Muscle layer of duodenum (tissue), 2 donors: ENCODE measurements at regions not wholly inside any gene's neighbourhood (a gene's known extent, or its start where the extent isn't known, plus 50 kb on each side); places are given as distances from the start of the nearest gene placed in this dataset.

Experiments used
- H3K27ac ChIP-seq: one replicate; pipeline ENCODE4 v1.7.0; 2013; ENCODE audit warnings: mild to moderate bottlenecking, low read length
- H3K27me3 ChIP-seq: one replicate; pipeline ENCODE4 v1.7.0; 2013; ENCODE audit warnings: low read depth, mild to moderate bottlenecking, control low read depth, low read length
- H3K36me3 ChIP-seq, 2 donors: one replicate each; pipeline ENCODE4 v1.7.0; 2013; ENCODE audit warnings: low read length in 2 of 2, control low read depth in 1 of 2, mild to moderate bottlenecking in 1 of 2; ENCODE audit not compliant: insufficient read depth in 2 of 2, control insufficient read depth in 1 of 2
- H3K4me1 ChIP-seq, 2 donors: one replicate each; pipeline ENCODE4 v1.7.0; 2013; ENCODE audit warnings: low read length in 2 of 2, mild to moderate bottlenecking in 2 of 2, control low read depth in 1 of 2, moderate library complexity in 1 of 2; ENCODE audit not compliant: insufficient read depth in 2 of 2, control insufficient read depth in 1 of 2
- H3K4me3 ChIP-seq, 2 donors: one replicate each; pipeline ENCODE4 v1.7.0; 2013; ENCODE audit warnings: low read length in 2 of 2, low read depth in 1 of 2, mild to moderate bottlenecking in 1 of 2
- H3K9me3 ChIP-seq, 2 donors: one replicate each; pipeline ENCODE4 v1.7.0; 2013; ENCODE audit warnings: low read length in 2 of 2, control low read depth in 1 of 2, mild to moderate bottlenecking in 1 of 2; ENCODE audit not compliant: control insufficient read depth in 1 of 2
- donor health status: healthy.

GRCh38 chr2:133936601-133937000, 317.3 kb upstream of the MGAT5 start:
- Histone ChIP-seq H3K4me3 (no peak overlapping the region), H3K27ac (no peak overlapping the region), H3K4me1 (no peaks in the 10 kb centered on the region), H3K36me3 (no peaks in the 10 kb centered on the region), H3K9me3 (peaks cover 0 to 2% of the 10 kb centered on the region in 2 donors), H3K27me3 (no peaks in the 10 kb centered on the region)

DNA sequence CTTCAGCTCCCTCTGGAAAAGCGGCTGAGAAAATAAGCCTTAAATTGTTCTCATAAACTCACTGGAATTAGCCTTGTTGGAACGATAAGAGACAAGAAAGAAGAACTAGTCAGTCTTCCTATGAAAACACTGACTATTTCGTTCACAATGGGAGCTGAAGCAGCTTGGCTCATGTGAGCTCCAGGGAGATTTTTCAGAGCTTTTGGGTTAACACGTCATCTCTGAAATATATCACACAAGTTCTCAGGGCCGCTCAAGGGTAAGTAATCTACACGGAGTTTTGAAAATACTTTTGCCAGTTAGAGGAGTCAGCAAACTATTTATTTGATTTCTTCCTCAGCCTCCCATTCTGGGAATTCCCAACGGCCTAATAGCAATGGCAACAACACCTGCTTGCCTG, 316.2 kb upstream of the MGAT5 start:
- Histone ChIP-seq H3K9me3 (no peaks in the 10 kb centered on the region), H3K27ac (no peak overlapping the region), H3K36me3 (no peaks in the 10 kb centered on the region), H3K27me3 (no peaks in the 10 kb centered on the region), H3K4me1 (no peaks in the 10 kb centered on the region), H3K4me3 (no peak overlapping the region)

- Histone ChIP-seq H3K27ac (no peak overlapping the region), H3K4me3 (no peak overlapping the region), H3K27me3 (no peaks in the 10 kb centered on the region), H3K9me3 (no peaks in the 10 kb centered on the region), H3K4me1 (no peaks in the 10 kb centered on the region), H3K36me3 (no peaks in the 10 kb centered on the region)
Observed at GRCh38 chr2:133940134-133940533, 313.7 kb upstream of the MGAT5 start.

DNA sequence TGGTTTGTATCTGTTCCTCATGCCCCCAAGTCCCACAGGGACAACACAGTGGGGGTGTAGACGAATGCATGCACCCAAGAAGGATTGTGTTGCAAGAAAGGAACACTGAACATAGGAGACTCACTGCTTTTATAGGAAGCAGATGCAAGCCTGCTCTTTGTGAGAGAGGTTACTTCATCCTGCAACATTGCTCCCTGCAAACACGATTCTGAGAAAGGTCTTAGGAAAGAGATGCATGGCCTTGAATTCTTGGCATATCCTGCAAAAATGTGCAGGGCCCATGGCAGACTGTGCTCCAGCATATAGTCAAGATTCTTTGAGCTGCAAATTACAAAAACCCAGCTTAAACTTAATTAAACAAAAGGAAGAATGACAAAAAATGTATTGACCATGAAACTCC, 312.2 kb upstream of the MGAT5 start:
- no peak overlapping the region for H3K27ac ChIP-seq
- H3K9me3 ChIP-seq = no peaks in the 10 kb centered on the region
- no peaks in the 10 kb centered on the region for H3K27me3 ChIP-seq
- H3K36me3 ChIP-seq = no peaks in the 10 kb centered on the region
- no peaks in the 10 kb centered on the region for H3K4me1 ChIP-seq
- H3K4me3 ChIP-seq = no peak overlapping the region

DNA sequence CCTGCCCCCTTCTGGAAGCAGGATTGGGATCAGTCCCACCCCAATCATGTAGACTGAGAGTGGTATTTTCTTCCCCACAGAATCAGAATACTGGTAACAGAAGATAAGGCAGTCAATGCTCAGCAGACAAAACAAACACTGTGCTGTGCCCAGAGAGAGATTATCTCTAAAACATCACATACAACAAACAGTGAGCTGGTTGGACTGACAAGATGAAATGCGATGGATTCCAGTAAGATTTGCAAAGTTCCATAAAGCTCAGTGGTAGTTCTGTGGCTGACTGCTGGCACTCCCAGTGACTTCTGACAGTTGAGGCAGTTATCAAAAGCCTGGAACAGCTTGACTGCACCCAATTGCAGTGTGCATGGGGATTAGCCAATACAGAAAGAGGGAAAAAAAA, 311.5 kb upstream of the MGAT5 start:
- H3K9me3 ChIP-seq = no peaks in the 10 kb centered on the region
- H3K4me3 ChIP-seq = no peak overlapping the region
- no peaks in the 10 kb centered on the region for H3K36me3 ChIP-seq
- H3K27me3 ChIP-seq = no peaks in the 10 kb centered on the region
- H3K27ac ChIP-seq = no peak overlapping the region
- H3K4me1 ChIP-seq = no peaks in the 10 kb centered on the region

DNA sequence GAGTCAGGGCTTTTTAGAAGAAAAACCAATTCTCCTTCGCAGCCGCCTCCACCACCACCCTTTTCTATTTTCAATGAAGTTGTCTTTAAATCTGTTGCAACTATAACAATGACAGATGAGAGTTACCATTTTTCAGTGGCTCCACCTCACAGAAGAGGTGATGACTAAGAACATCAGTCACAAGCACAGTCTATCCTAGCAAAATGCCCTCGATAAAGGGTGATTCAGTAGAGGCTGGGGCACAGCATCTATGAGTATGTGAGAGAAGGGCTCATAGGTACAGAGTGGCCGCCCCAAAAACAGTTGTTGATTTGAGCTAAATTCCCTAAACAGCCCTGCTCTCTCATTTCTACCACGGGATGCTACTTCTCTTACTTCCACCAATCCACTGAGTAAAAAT, 310.8 kb upstream of the MGAT5 start:
- Histone ChIP-seq H3K9me3 (no peaks in the 10 kb centered on the region), H3K27me3 (no peaks in the 10 kb centered on the region), H3K4me3 (no peak overlapping the region), H3K27ac (no peak overlapping the region), H3K36me3 (no peaks in the 10 kb centered on the region), H3K4me1 (no peaks in the 10 kb centered on the region)

DNA sequence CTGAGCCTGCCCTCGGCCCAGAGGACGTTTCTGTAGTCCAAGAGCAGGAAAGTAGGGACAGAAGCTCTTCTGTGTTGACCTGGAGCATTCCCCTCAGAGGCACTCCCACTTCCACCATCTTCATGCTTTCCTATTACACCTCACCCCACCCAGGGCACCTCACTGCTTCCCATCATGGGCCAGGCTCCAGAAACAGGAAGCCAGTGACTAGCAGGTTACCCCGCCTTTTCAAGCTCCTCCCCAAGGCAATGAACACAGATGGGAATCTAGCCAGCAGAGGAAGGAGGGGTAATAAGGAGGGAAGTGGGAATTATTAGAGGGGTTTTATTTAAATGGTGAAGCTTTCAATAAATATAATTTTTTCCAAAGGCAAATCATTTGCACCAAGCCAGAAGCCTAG, 308.8 kb upstream of the MGAT5 start:
- H3K27ac ChIP-seq = no peak overlapping the region
- H3K36me3 ChIP-seq = no peaks in the 10 kb centered on the region
- H3K9me3 ChIP-seq = no peaks in the 10 kb centered on the region
- H3K4me3 ChIP-seq = no peak overlapping the region
- no peaks in the 10 kb centered on the region for H3K4me1 ChIP-seq
- no peaks in the 10 kb centered on the region for H3K27me3 ChIP-seq

- H3K9me3 ChIP-seq = no peaks in the 10 kb centered on the region
- no peaks in the 10 kb centered on the region for H3K27me3 ChIP-seq
- H3K4me1 ChIP-seq = no peaks in the 10 kb centered on the region
- H3K4me3 ChIP-seq = no peak overlapping the region
- no peak overlapping the region for H3K27ac ChIP-seq
- H3K36me3 ChIP-seq = no peaks in the 10 kb centered on the region
Observed at GRCh38 chr2:133947057-133947456, 306.8 kb upstream of the MGAT5 start.

GRCh38 chr2:133948610-133949290, 305.1 kb upstream of the MGAT5 start:
- no peaks in the 10 kb centered on the region for H3K36me3 ChIP-seq

GRCh38 chr2:133949595-133949994, 304.3 kb upstream of the MGAT5 start:
- Histone ChIP-seq H3K27me3 (no peaks in the 10 kb centered on the region), H3K36me3 (no peaks in the 10 kb centered on the region), H3K9me3 (no peaks in the 10 kb centered on the region), H3K4me3 (no peak overlapping the region), H3K27ac (no peak overlapping the region), H3K4me1 (no peaks in the 10 kb centered on the region)

More at GRCh38 chr2:133948610-133949290, 305.1 kb upstream of the MGAT5 start:
- Histone ChIP-seq H3K4me1 (no peaks in the 10 kb centered on the region), H3K27ac (no peak overlapping the region), H3K4me3 (no peak overlapping the region), H3K9me3 (no peaks in the 10 kb centered on the region), H3K27me3 (no peaks in the 10 kb centered on the region)

DNA sequence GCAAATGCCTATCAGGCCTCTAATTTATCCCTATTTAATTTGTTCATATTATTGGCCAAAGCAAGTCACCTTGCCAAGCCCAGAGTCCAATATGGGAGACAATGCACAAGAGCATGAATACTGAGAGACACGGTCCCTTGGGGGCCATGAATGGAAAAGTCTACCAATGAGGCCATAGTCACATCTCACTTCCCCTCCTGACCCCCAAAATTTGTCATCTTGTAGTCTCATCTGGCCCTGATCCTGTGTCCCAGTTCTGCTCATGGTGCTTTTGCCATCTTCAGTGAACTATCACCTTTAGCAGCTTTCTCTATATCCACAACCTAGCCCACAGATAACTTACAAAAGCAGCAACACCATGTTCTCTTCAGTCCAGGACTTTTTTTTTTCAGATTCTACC, 302.7 kb upstream of the MGAT5 start:
- Histone ChIP-seq H3K27ac (no peak overlapping the region), H3K27me3 (no peaks in the 10 kb centered on the region), H3K4me3 (no peak overlapping the region), H3K4me1 (no peaks in the 10 kb centered on the region), H3K9me3 (no peaks in the 10 kb centered on the region), H3K36me3 (no peaks in the 10 kb centered on the region)

DNA sequence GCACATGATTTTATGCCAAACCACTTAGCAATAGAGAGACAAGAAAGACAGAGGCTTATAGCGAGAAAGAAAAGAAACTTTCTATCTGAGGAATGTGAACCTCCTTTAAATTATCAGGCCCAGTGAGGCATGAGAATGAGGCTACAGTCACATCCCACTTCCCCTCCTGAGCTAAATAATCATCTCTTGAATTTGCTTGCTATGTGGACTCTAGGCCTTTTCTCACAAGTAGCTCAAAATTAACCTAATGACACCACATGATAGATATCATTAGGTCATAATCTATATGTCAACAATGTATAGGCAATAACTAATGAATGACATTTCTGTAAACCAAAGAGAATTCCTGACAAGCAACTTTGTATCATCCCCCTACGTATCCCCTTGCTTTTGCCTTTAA, 301.5 kb upstream of the MGAT5 start:
- Histone ChIP-seq H3K27ac (no peak overlapping the region), H3K9me3 (no peaks in the 10 kb centered on the region), H3K4me1 (no peaks in the 10 kb centered on the region), H3K4me3 (no peak overlapping the region), H3K36me3 (no peaks in the 10 kb centered on the region), H3K27me3 (no peaks in the 10 kb centered on the region)
